Activated CD4-positive, CD25-positive, alpha-beta regulatory T cell (primary cell): ENCODE measurements at regions not wholly inside any gene's neighbourhood (a gene's known extent, or its start where the extent isn't known, plus 50 kb on each side); places are given as distances from the start of the nearest gene placed in this dataset.

Experiments
- DNase-seq, 4 experiments: peaks; one replicate each; lab custom pipeline; 2025; lab: John Stamatoyannopoulos, UW

- no peak for DNase-seq
Measured at GRCh38 chr20:41951615-41952014, 333.4 kb upstream of the CHD6 start.

- no peak for DNase-seq
Measured at GRCh38 chr20:41939659-41940058, 321.5 kb upstream of the CHD6 start.

GRCh38 chr20:41938353-41938752 lies 320.2 kb upstream of the CHD6 start:
- DNase-seq = no peak

GRCh38 chr20:41935259-41935791 lies 317.1 kb upstream of the CHD6 start:
- DNase-seq = no peak

GRCh38 chr20:41932431-41932830 lies 314.3 kb upstream of the CHD6 start:
- no peak for DNase-seq

- no peak for DNase-seq
Measured at GRCh38 chr20:41927655-41928054, 309.5 kb upstream of the CHD6 start.

- DNase-seq = no peak
Measured at GRCh38 chr20:41927189-41927588, 309.0 kb upstream of the CHD6 start.

- no peak for DNase-seq
Measured at GRCh38 chr20:41925476-41925875, 307.3 kb upstream of the CHD6 start.

- DNase-seq = no peak
Measured at GRCh38 chr20:41923624-41924023, 305.4 kb upstream of the CHD6 start.

- no peak for DNase-seq
Measured at GRCh38 chr20:41913146-41913545, 295.0 kb upstream of the CHD6 start.

- no peak for DNase-seq
Measured at GRCh38 chr20:41910558-41910957, 292.4 kb upstream of the CHD6 start.

- no peak for DNase-seq
Measured at GRCh38 chr20:41905199-41905598, 287.0 kb upstream of the CHD6 start.

- DNase-seq = no peak
Measured at GRCh38 chr20:41903586-41903985, 285.4 kb upstream of the CHD6 start.

GRCh38 chr20:41902346-41902745 lies 284.2 kb upstream of the CHD6 start:
- no peak for DNase-seq

- no peak for DNase-seq
Measured at GRCh38 chr20:41900201-41900691, 282.1 kb upstream of the CHD6 start.

- no peak for DNase-seq
Measured at GRCh38 chr20:41897708-41898107, 279.5 kb upstream of the CHD6 start.

- DNase-seq = no peak
Measured at GRCh38 chr20:41895241-41896032, 277.3 kb upstream of the CHD6 start.

- no peak for DNase-seq
Measured at GRCh38 chr20:41894255-41894963, 276.2 kb upstream of the CHD6 start.

GRCh38 chr20:41892031-41892430 lies 273.9 kb upstream of the CHD6 start:
- DNase-seq = no peak

GRCh38 chr20:41889844-41890224 lies 271.7 kb upstream of the CHD6 start:
- no peak for DNase-seq

GRCh38 chr20:41889126-41889843 lies 271.1 kb upstream of the CHD6 start:
- no peak for DNase-seq

- no peak for DNase-seq
Measured at GRCh38 chr20:41888434-41888833, 270.3 kb upstream of the CHD6 start.

- DNase-seq = no peak
Measured at GRCh38 chr20:41887500-41887899, 269.3 kb upstream of the CHD6 start.
